Pancreas (tissue), 10 donors: ENCODE measurements at regions not wholly inside any gene's neighbourhood (a gene's known extent, or its start where the extent isn't known, plus 50 kb on each side); places are given as distances from the start of the nearest gene placed in this dataset.

Source experiments
- ATAC-seq, 4 donors: fragments of 200-7000 bp; cut with Tn5 transposase; one replicate each; pipeline versions ENCODE4 v1.8.0 to v1.9.1; 2020; ENCODE audit warnings: mild to moderate bottlenecking in 4 of 4, moderate library complexity in 4 of 4
- DNase-seq, 6 donors: peaks; one replicate each; pipeline ENCODE4 v3.0.0-alpha.2; 2020
- FAIRE-seq: peaks from 2 replicates; lab custom pipeline; 2012; peaks lifted over from hg19 to GRCh38; lab: Jason Lieb, UNC
- H3K27ac ChIP-seq, 4 donors: fragments of 200-600 bp; sonication (generic); 1 replicate in 3 of 4; 2 replicates in 1 of 4; pipeline versions ENCODE4 v1.5.0 to v1.8.0; 2020
- H3K27me3 ChIP-seq, 4 donors: fragments of 200-600 bp; one replicate each; pipeline ENCODE4 v1.8.0; 2021
- H3K36me3 ChIP-seq, 3 donors: fragments of 200-600 bp; sonication (generic) in 1 of 3; one replicate each; pipeline versions ENCODE4 v1.5.0 to v1.8.0; 2020 to 2021
- H3K4me1 ChIP-seq, 3 donors: fragments of 200-600 bp; one replicate each; pipeline ENCODE4 v1.8.0; 2021
- H3K4me3 ChIP-seq, 4 donors: fragments of 200-600 bp; sonication (generic) in 2 of 4; one replicate each; pipeline versions ENCODE4 v1.5.0 to v1.8.0; 2020 to 2021
- H3K9me3 ChIP-seq, 4 donors: fragments of 200-600 bp; one replicate each; pipeline ENCODE4 v1.8.0; 2021
- CTCF ChIP-seq, 4 donors: fragments of 200-600 bp; sonication (generic) in 3 of 4; IDR thresholded peaks; one replicate each; pipeline versions ENCODE4 v1.5.0 to v1.8.0; 2021; ENCODE audit warnings: antibody characterized with exemption in 4 of 4
- WGBS, 2 donors: extraction: QIAGEN DNeasy Blood & Tissue Kit; methylation state at CpG; one replicate each; pipeline ENCODE4 v1.1.7; 2013; 5-methylcytosine and 5-hydroxymethylcytosine counted together
- intact Hi-C, 3 donors: fragments of 100-400 bp; cut with DNase I; formaldehyde crosslinking; loops; one replicate each; pipeline versions ENCODE4 v1.11.1 to v1.14.2; 2022
- donor health status: healthy with polysubstance abuse.
- donor health status: DM: no; HTN: no; CAD: no; lungs with moderate emphysema.
- donor health status: DM: no; HTN: no; CAD: no.
- donor health status: control.
- donor health status: control.
- donor health status: Bipolar disorder and iron deficiency.
- donor health status: DM: yes; HTN: yes; CAD: no.
- donor health status: DM: no; HTN: no; CAD: no.
- donor health status: DM: no; HTN: no; CAD: no.
- donor health status: DM: yes; HTN: yes; CAD: no.

GRCh38 chr14:32014498-32014897 lies 62.6 kb upstream of the ARHGAP5 start:
- H3K4me1 ChIP-seq: no peaks in the 10 kb centered on the region
- ATAC-seq: no peak
- H3K27ac ChIP-seq: no peak overlapping the region
- no peak for FAIRE-seq
- no peak for TF ChIP-seq CTCF (IDR thresholded peaks at IDR 0.05)
- no peaks in the 10 kb centered on the region for H3K36me3 ChIP-seq
- intact Hi-C loops: no loop called here
- 66 to 73% methylated on average over 4 of the region's 4 CpGs for WGBS, 2 donors
- H3K27me3 ChIP-seq: no peaks in the 10 kb centered on the region
- DNase-seq: no peak
- H3K9me3 ChIP-seq: no peaks in the 10 kb centered on the region
- no peak overlapping the region for H3K4me3 ChIP-seq

GRCh38 chr14:32015166-32015565 lies 61.9 kb upstream of the ARHGAP5 start:
- no peak for TF ChIP-seq CTCF (IDR thresholded peaks at IDR 0.05)
- no peaks in the 10 kb centered on the region for H3K36me3 ChIP-seq
- no peaks in the 10 kb centered on the region for H3K9me3 ChIP-seq
- H3K4me3 ChIP-seq: no peak overlapping the region
- intact Hi-C loops: no loop called here
- ATAC-seq (no peak), FAIRE-seq (no peak), DNase-seq (no peak)
- no peaks in the 10 kb centered on the region for H3K27me3 ChIP-seq
- WGBS, 2 donors: 89 to 92% methylated on average over 4 of the region's 4 CpGs
- no peak overlapping the region for H3K27ac ChIP-seq
- H3K4me1 ChIP-seq: no peaks in the 10 kb centered on the region

GRCh38 chr14:32017587-32017986 lies 59.5 kb upstream of the ARHGAP5 start:
- FAIRE-seq (no peak), DNase-seq (no peak), ATAC-seq (no peak)
- Histone ChIP-seq H3K27ac (no peak overlapping the region), H3K4me3 (no peak overlapping the region), H3K27me3 (no peaks in the 10 kb centered on the region), H3K9me3 (no peaks in the 10 kb centered on the region), H3K4me1 (no peaks in the 10 kb centered on the region), H3K36me3 (no peaks in the 10 kb centered on the region)
- intact Hi-C loops: no loop called here
- TF ChIP-seq CTCF (IDR thresholded peaks at IDR 0.05): no peak

- H3K36me3 ChIP-seq: no peaks in the 10 kb centered on the region
- 34 to 44% methylated on average over 3 of the region's 3 CpGs for WGBS, 2 donors
- H3K27me3 ChIP-seq: no peaks in the 10 kb centered on the region
- no peak overlapping the region for H3K27ac ChIP-seq
- no peak overlapping the region for H3K4me3 ChIP-seq
- no peak for TF ChIP-seq CTCF (IDR thresholded peaks at IDR 0.05)
- FAIRE-seq (no peak), ATAC-seq (no peak), DNase-seq (no peak)
- no peaks in the 10 kb centered on the region for H3K4me1 ChIP-seq
- intact Hi-C loops: no loop called here
- H3K9me3 ChIP-seq: no peaks in the 10 kb centered on the region
Measured at GRCh38 chr14:32018391-32019092, 58.6 kb upstream of the ARHGAP5 start.

GRCh38 chr14:32019276-32019675 lies 57.8 kb upstream of the ARHGAP5 start:
- no peak for ATAC-seq
- Histone ChIP-seq H3K9me3 (no peaks in the 10 kb centered on the region), H3K27me3 (no peaks in the 10 kb centered on the region), H3K4me3 (no peak overlapping the region), H3K4me1 (no peaks in the 10 kb centered on the region), H3K36me3 (no peaks in the 10 kb centered on the region), H3K27ac (no peak overlapping the region)
- TF ChIP-seq CTCF (IDR thresholded peaks at IDR 0.05): no peak
- intact Hi-C loops: no loop called here
- FAIRE-seq: no peak
- DNase-seq: no peak
- WGBS, 2 donors: 58 to 73% methylated on average over 7 of the region's 7 CpGs
